GM21447 (cell line): ENCODE measurements at regions not wholly inside any gene's neighbourhood (a gene's known extent, or its start where the extent isn't known, plus 50 kb on each side); places are given as distances from the start of the nearest gene placed in this dataset.

Experiments used
- ATAC-seq: cut with Tn5 transposase; IDR thresholded peaks from one replicate; pipeline ENCODE4 v1.9.1; 2021; ENCODE audit not compliant: unreplicated experiment

GRCh38 chr12:84607170-84607819 is 305.3 kb downstream of the SLC6A15 start:
- ATAC-seq = no peak

GRCh38 chr12:84605983-84606382 is 306.6 kb downstream of the SLC6A15 start:
- no peak for ATAC-seq

GRCh38 chr12:84604551-84604950 is 308.0 kb downstream of the SLC6A15 start:
- no peak for ATAC-seq

- no peak for ATAC-seq
These were observed 308.9 kb downstream of the SLC6A15 start for GRCh38 chr12:84603484-84604248.

- no peak for ATAC-seq
These were observed 311.1 kb downstream of the SLC6A15 start for GRCh38 chr12:84601483-84601882.

GRCh38 chr12:84599539-84599938 is 313.1 kb downstream of the SLC6A15 start:
- no peak for ATAC-seq

- ATAC-seq = no peak
These were observed 316.3 kb downstream of the SLC6A15 start for GRCh38 chr12:84596266-84596665.

- no peak for ATAC-seq
These were observed 318.4 kb downstream of the SLC6A15 start for GRCh38 chr12:84594157-84594556.

- no peak for ATAC-seq
These were observed 326.7 kb downstream of the SLC6A15 start for GRCh38 chr12:84585776-84586395.

- ATAC-seq = no peak
These were observed 340.4 kb downstream of the SLC6A15 start for GRCh38 chr12:84572196-84572595.

- ATAC-seq = no peak
These were observed 350.3 kb downstream of the SLC6A15 start for GRCh38 chr12:84562331-84562730.

- ATAC-seq = no peak
These were observed 351.2 kb downstream of the SLC6A15 start for GRCh38 chr12:84561351-84561750.

GRCh38 chr12:84554199-84554723 is 358.3 kb downstream of the SLC6A15 start:
- ATAC-seq = no peak

- ATAC-seq = no peak
These were observed 359.1 kb downstream of the SLC6A15 start for GRCh38 chr12:84553331-84554117.

- no peak for ATAC-seq
These were observed 361.2 kb downstream of the SLC6A15 start for GRCh38 chr12:84551373-84551772.

GRCh38 chr12:84550518-84550917 is 362.1 kb downstream of the SLC6A15 start:
- ATAC-seq = no peak

- no peak for ATAC-seq
These were observed 370.3 kb downstream of the SLC6A15 start for GRCh38 chr12:84542289-84542688.

GRCh38 chr12:84537666-84538065 is 374.9 kb downstream of the SLC6A15 start:
- ATAC-seq = no peak

GRCh38 chr12:84512751-84513150 is 399.8 kb downstream of the SLC6A15 start:
- ATAC-seq = no peak

GRCh38 chr12:84508851-84509260 is 403.7 kb downstream of the SLC6A15 start:
- ATAC-seq = no peak
